Endothelial cell of umbilical vein (primary cell): ENCODE measurements at regions not wholly inside any gene's neighbourhood (a gene's known extent, or its start where the extent isn't known, plus 50 kb on each side); places are given as distances from the start of the nearest gene placed in this dataset.

Experiments
- BruUV-seq: library from RNA; stranded (reverse); fragments of 400-500 nt; replicated peaks from 2 replicates; lab custom pipeline; 2021; lab: Mats Ljungman, UMichigan
- CTCF ChIA-PET: fragments of 300-600, 350-600 bp; sonication (Branson Sonifier 250); formaldehyde crosslinking; loops from one replicate; lab custom pipeline; 2021; ENCODE audit warnings: antibody characterized with exemption, inconsistent platforms; lab: Charles Lee
- POLR2A ChIA-PET: fragments of 300-600, 350-600 bp; sonication (Branson Sonifier 250); formaldehyde crosslinking; loops from one replicate; lab custom pipeline; 2021; ENCODE audit warnings: antibody characterized with exemption, inconsistent platforms; lab: Charles Lee
- DNase-seq: peaks from one replicate; pipeline ENCODE4 v3.0.0-alpha.2; 2011; ENCODE audit warnings: low read depth, low spot score
- FAIRE-seq: peaks from 2 replicates; lab custom pipeline; 2011; peaks lifted over from hg19 to GRCh38; lab: Jason Lieb, UNC
- H2AFZ ChIP-seq: 2 replicates; pipeline ENCODE4 v1.6.0; 2012; ENCODE audit warnings: low read depth, low read length, control low read depth, inconsistent platforms
- H3K27ac ChIP-seq: 2 replicates; pipeline ENCODE4 v1.5.1; 2011; ENCODE audit warnings: low read depth, mild to moderate bottlenecking, control low read depth, low read length, moderate library complexity; ENCODE audit not compliant: insufficient read depth
- H3K27me3 ChIP-seq, 2 experiments: 2 replicates each; pipeline versions ENCODE4 v1.6.0 to v1.6.1; 2011; ENCODE audit warnings: low read length in 2 of 2, mixed read lengths in 1 of 2; ENCODE audit not compliant: control insufficient read depth in 2 of 2, insufficient read depth in 2 of 2
- H3K36me3 ChIP-seq, 2 experiments: 2 replicates in 1 of 2; 3 replicates in 1 of 2; pipeline ENCODE4 v1.5.1; 2011; ENCODE audit warnings: low read length in 2 of 2, mild to moderate bottlenecking in 1 of 2, moderate library complexity in 1 of 2; ENCODE audit not compliant: control insufficient read depth in 2 of 2, insufficient read depth in 2 of 2; ENCODE audit errors: extremely low read depth in 1 of 2
- H3K4me1 ChIP-seq: 3 replicates; pipeline ENCODE4 v1.5.1; 2011; ENCODE audit warnings: mild to moderate bottlenecking, low read length; ENCODE audit not compliant: control insufficient read depth, insufficient read depth; ENCODE audit errors: extremely low read depth
- H3K4me2 ChIP-seq: 2 replicates; pipeline ENCODE4 v1.6.1; 2011; ENCODE audit warnings: low read length, control low read depth, mixed read lengths; ENCODE audit not compliant: insufficient read depth
- H3K4me3 ChIP-seq, 3 experiments: fragments of 200-600 bp in 1 of 3; sonication (generic), shearing (Covaris generic) in 1 of 3; replicated peaks in 1 of 3; 2 replicates each; pipeline ENCODE4 v1.5.1; 2011 to 2016; ENCODE audit warnings: control low read depth in 3 of 3, low read length in 3 of 3, mild to moderate bottlenecking in 2 of 3, inconsistent platforms in 1 of 3, low read depth in 1 of 3, moderate library complexity in 1 of 3; ENCODE audit not compliant: insufficient read depth in 1 of 3
- H3K79me2 ChIP-seq: 2 replicates; pipeline ENCODE4 v1.6.0; 2012; ENCODE audit warnings: low read length, inconsistent platforms; ENCODE audit not compliant: control insufficient read depth, insufficient read depth
- H3K9ac ChIP-seq: replicated peaks from 2 replicates; pipeline ENCODE3; 2011; ENCODE audit warnings: low read length, control low read depth; ENCODE audit not compliant: insufficient read depth; ENCODE audit errors: extremely low read depth
- H3K9me1 ChIP-seq: replicated peaks from 3 replicates; pipeline ENCODE4 v1.6.0; 2011; ENCODE audit warnings: mild to moderate bottlenecking, low read length; ENCODE audit not compliant: control insufficient read depth, insufficient read depth; ENCODE audit errors: extremely low read depth
- H3K9me3 ChIP-seq: replicated peaks from 2 replicates; pipeline ENCODE4 v1.5.1; 2012; ENCODE audit warnings: low read length, inconsistent platforms; ENCODE audit not compliant: control insufficient read depth, insufficient read depth
- H4K20me1 ChIP-seq: replicated peaks from 2 replicates; pipeline ENCODE3; 2011; ENCODE audit warnings: mild to moderate bottlenecking, low read length; ENCODE audit not compliant: control insufficient read depth, insufficient read depth; ENCODE audit errors: extremely low read depth
- CTCF ChIP-seq, 2 donors: IDR thresholded peaks; 1 replicate in 1 of 2; 2 replicates in 1 of 2; pipeline ENCODE4 v1.5.1; 2011; ENCODE audit warnings: low read length in 2 of 2, mild to moderate bottlenecking in 2 of 2, moderate library complexity in 2 of 2, control low read depth in 1 of 2, inconsistent platforms in 1 of 2, low read depth in 1 of 2; ENCODE audit not compliant: insufficient read depth in 1 of 2; ENCODE audit errors: extremely low read depth in 1 of 2
- EZH2 ChIP-seq: IDR thresholded peaks from 2 replicates; pipeline ENCODE4 v1.6.1; 2012; ENCODE audit warnings: borderline replicate concordance, low read depth, mild to moderate bottlenecking, moderate library complexity, low read length, inconsistent platforms; ENCODE audit not compliant: severe bottlenecking
- FOS ChIP-seq: IDR thresholded peaks from 2 replicates; pipeline ENCODE4 v1.6.1; 2011; ENCODE audit warnings: mild to moderate bottlenecking, low read length, moderate library complexity, borderline replicate concordance; ENCODE audit not compliant: insufficient read depth
- GATA2 ChIP-seq: IDR thresholded peaks from 2 replicates; pipeline ENCODE4 v1.7.0; 2011; ENCODE audit warnings: low read depth, mild to moderate bottlenecking, moderate library complexity, mixed read lengths, low read length; ENCODE audit not compliant: insufficient read length, insufficient read depth
- JUN ChIP-seq: IDR thresholded peaks from 2 replicates; pipeline ENCODE4 v1.6.1; 2011; ENCODE audit warnings: borderline replicate concordance, low read depth; ENCODE audit not compliant: insufficient read length, insufficient read depth
- MAX ChIP-seq: IDR thresholded peaks from 2 replicates; pipeline ENCODE4 v1.6.1; 2011; ENCODE audit not compliant: insufficient read depth, insufficient read length
- MYC ChIP-seq: IDR thresholded peaks from one replicate; pipeline ENCODE4 v1.6.1; 2011; ENCODE audit warnings: mild to moderate bottlenecking, low read depth, low read length
- POLR2A ChIP-seq: IDR thresholded peaks from 2 replicates; pipeline ENCODE4 v1.6.1; 2012; ENCODE audit warnings: low read depth, mild to moderate bottlenecking, control low read depth, low read length
- POLR2AphosphoS5 ChIP-seq: IDR thresholded peaks from 2 replicates; pipeline ENCODE4 v1.6.1; 2012; ENCODE audit warnings: low read depth, mild to moderate bottlenecking, control low read depth, low read length, moderate library complexity; ENCODE audit not compliant: insufficient read depth
- dilution Hi-C: fragments of 300-500 bp; cut with MboI; formaldehyde crosslinking; loops from one replicate; pipeline ENCODE4 v1.15.0; 2019; ENCODE audit warnings: low sequenced_read_pairs; ENCODE audit not compliant: extremely low pct_ligation_motif_present
- intact Hi-C: fragments of 100-400 bp; cut with micrococcal nuclease; formaldehyde crosslinking; loops from one replicate; pipeline ENCODE4 v1.10.0; 2022

GRCh38 chr2:236768393-236769140 is 198.9 kb downstream of the ACKR3 start:
- Histone ChIP-seq H3K4me1 (no peaks in the 10 kb centered on the region), H3K4me2 (no peak overlapping the region), H4K20me1 (no peaks in the 10 kb centered on the region), H3K9ac (no peak overlapping the region), H3K9me1 (no peaks in the 10 kb centered on the region), H3K36me3 (no peaks in the 10 kb centered on the region), H3K27ac (no peak overlapping the region), H3K79me2 (no peaks in the 10 kb centered on the region), H3K9me3 (no peaks in the 10 kb centered on the region), H3K27me3 (peaks cover 0 to 2% of the 10 kb centered on the region in 2 experiments), H3K4me3 (no peak overlapping the region), H2AFZ (no peak overlapping the region)
- dilution Hi-C loops: no loop called here
- FAIRE-seq (no peak), DNase-seq (no peak)
- BruUV-seq: no TSS peak
- intact Hi-C loops: no loop called here
- no peak for TF ChIP-seq CTCF (IDR thresholded peaks at IDR 0.05; ENCODE audit: extremely low read depth in 1 of 2, insufficient read depth in 1 of 2, low read depth in 1 of 2, low read length in 2 of 2)
- no peak for TF ChIP-seq MYC
- no peak for TF ChIP-seq POLR2AphosphoS5
- TF ChIP-seq EZH2: no peak
- TF ChIP-seq JUN: no peak
- TF ChIP-seq POLR2A: no peak
- TF ChIP-seq GATA2: no peak
- TF ChIP-seq FOS: no peak
- TF ChIP-seq MAX: no peak
- ChIA-PET POLR2A (no interaction called here), CTCF (no interaction called here)
